Uterus (tissue), 3 donors: ENCODE measurements at regions not wholly inside any gene's neighbourhood (a gene's known extent, or its start where the extent isn't known, plus 50 kb on each side); places are given as distances from the start of the nearest gene placed in this dataset.

Source experiments
- DNase-seq, 2 donors: peaks; one replicate each; pipeline ENCODE4 v3.0.0-alpha.2; 2019 to 2020
- H3K27ac ChIP-seq, 2 donors: fragments of 200-600 bp; sonication (generic); 1 replicate in 1 of 2; 2 replicates in 1 of 2; pipeline ENCODE4 v1.5.1; 2016 to 2018
- H3K27me3 ChIP-seq, 2 donors: fragments of 200-600 bp; sonication (generic); one replicate each; pipeline ENCODE4 v1.5.1; 2018 to 2019; ENCODE audit warnings: control low read depth in 1 of 2
- H3K36me3 ChIP-seq, 2 donors: fragments of 200-600 bp; sonication (generic); one replicate each; pipeline ENCODE4 v1.5.1; 2019; ENCODE audit warnings: control low read depth in 1 of 2
- H3K4me1 ChIP-seq, 2 donors: fragments of 200-600 bp; sonication (generic); one replicate each; pipeline ENCODE4 v1.5.1; 2018 to 2019; ENCODE audit warnings: control low read depth in 1 of 2
- H3K4me3 ChIP-seq, 2 donors: fragments of 200-600 bp; sonication (generic); 1 replicate in 1 of 2; 2 replicates in 1 of 2; pipeline ENCODE4 v1.5.1; 2018 to 2019; ENCODE audit warnings: mild to moderate bottlenecking in 1 of 2
- H3K9me3 ChIP-seq, 2 donors: fragments of 200-600 bp; sonication (generic); one replicate each; pipeline ENCODE4 v1.5.1; 2019; ENCODE audit warnings: control low read depth in 1 of 2
- CTCF ChIP-seq, 4 experiments: fragments of 200-600 bp in 2 of 4; fragments of 450-650 bp in 2 of 4; sonication (generic) in 2 of 4; IDR thresholded peaks; one replicate each; pipeline ENCODE4 v1.5.1; 2016 to 2019; ENCODE audit warnings: antibody characterized with exemption in 4 of 4, mild to moderate bottlenecking in 2 of 4, moderate library complexity in 1 of 4
- POLR2A ChIP-seq, 2 donors: fragments of 450-650 bp; IDR thresholded peaks; one replicate each; pipeline ENCODE4 v1.6.1; 2016; ENCODE audit warnings: antibody characterized with exemption in 2 of 2, mild to moderate bottlenecking in 1 of 2, moderate library complexity in 1 of 2
- intact Hi-C: fragments of 100-400 bp; cut with DNase I; formaldehyde crosslinking; loops from one replicate; pipeline ENCODE4 v1.15.1; 2023; ENCODE audit warnings: low total_unique reads
- donor health status: DM: yes; HTN: yes; CAD: no.

- intact Hi-C loops: no loop called here
- DNase-seq: no peak
- no peaks in the 10 kb centered on the region for H3K27me3 ChIP-seq
- H3K36me3 ChIP-seq: no peaks in the 10 kb centered on the region
- no peaks in the 10 kb centered on the region for H3K9me3 ChIP-seq
- H3K4me3 ChIP-seq: no peak overlapping the region
- TF ChIP-seq CTCF (IDR thresholded peaks at IDR 0.05) (no peak), POLR2A (IDR thresholded peaks at IDR 0.05) (no peak)
- peaks cover 0 to 4% of the 10 kb centered on the region in 2 donors for H3K4me1 ChIP-seq
- H3K27ac ChIP-seq: no peak overlapping the region
These were observed 177.8 kb downstream of the INHBB start for GRCh38 chr2:120523766-120524165.

- no peak overlapping the region for H3K4me3 ChIP-seq
- no peak for DNase-seq
- no peaks in the 10 kb centered on the region for H3K27me3 ChIP-seq
- H3K27ac ChIP-seq: no peak overlapping the region
- intact Hi-C loops: no loop called here
- TF ChIP-seq POLR2A (IDR thresholded peaks at IDR 0.05) (no peak), CTCF (IDR thresholded peaks at IDR 0.05) (no peak)
- H3K36me3 ChIP-seq: no peaks in the 10 kb centered on the region
- H3K9me3 ChIP-seq: no peaks in the 10 kb centered on the region
- H3K4me1 ChIP-seq: peaks cover 0 to 4% of the 10 kb centered on the region in 2 donors
These were observed 178.2 kb downstream of the INHBB start for GRCh38 chr2:120524174-120524573.

DNA sequence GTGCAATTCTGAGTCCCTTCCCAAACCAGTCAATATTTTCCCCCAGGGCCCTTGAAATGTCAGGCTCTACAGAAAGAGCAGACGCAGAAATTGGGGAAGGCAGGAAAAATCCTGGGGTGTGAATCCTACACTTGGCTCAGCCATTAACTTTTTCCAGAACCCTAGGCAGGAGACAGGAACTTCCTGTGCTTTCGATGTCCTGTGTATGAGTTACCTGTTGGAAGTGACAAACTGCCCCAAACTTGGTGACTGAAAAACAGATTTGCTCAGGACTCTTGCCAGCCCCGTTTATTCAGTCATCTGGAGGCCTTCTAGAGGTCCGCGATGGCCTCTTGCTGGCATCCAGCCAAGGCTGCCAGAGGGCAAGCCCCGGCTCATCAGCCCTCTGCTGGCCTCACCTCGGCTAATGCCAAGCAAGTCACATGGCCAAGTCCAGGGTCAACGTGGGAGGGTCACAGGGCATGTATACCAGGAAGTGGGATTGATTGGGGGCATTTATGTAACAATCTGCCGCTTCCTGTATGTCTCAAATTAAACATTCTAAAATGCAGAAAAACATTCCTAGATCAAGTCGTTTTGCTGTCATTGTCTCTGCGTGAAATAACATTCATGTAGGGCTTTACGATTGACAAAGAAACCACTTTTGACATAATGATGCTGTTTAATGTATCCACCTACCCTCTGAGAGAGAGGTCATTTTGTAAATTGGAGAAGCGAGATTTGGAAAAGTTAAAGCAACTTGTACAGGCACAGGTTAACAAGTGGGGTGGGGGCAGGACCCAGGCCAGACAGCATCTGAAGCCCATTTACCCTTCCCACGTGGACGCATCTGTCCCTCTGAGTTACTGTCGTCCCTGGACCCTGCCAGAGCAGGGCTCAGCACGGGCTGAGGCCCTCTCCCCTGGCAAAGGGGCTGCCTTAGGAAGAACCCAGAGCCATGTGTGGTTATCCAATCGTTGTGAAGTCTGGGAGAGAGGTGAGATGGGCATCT, 179.4 kb downstream of the INHBB start:
- TF ChIP-seq CTCF (IDR thresholded peaks at IDR 0.05): no peak
- no peak for TF ChIP-seq POLR2A (IDR thresholded peaks at IDR 0.05)
- H3K27ac ChIP-seq: peak overlapping the region; percentile 30 to 37
- DNase-seq: peak; percentile 28 to 49
- H3K9me3 ChIP-seq: no peaks in the 10 kb centered on the region
- H3K36me3 ChIP-seq: no peaks in the 10 kb centered on the region
- intact Hi-C loops: no loop called here
- peaks cover 0 to 4% of the 10 kb centered on the region in 2 donors for H3K4me1 ChIP-seq
- H3K27me3 ChIP-seq: no peaks in the 10 kb centered on the region
- H3K4me3 ChIP-seq: no peak overlapping the region

GRCh38 chr2:120526047-120526562, 180.2 kb downstream of the INHBB start:
- Histone ChIP-seq H3K27me3 (no peaks in the 10 kb centered on the region), H3K27ac (peak overlapping the region; percentile 30 to 37), H3K4me1 (peaks cover 0 to 4% of the 10 kb centered on the region in 2 donors), H3K36me3 (no peaks in the 10 kb centered on the region), H3K9me3 (no peaks in the 10 kb centered on the region), H3K4me3 (no peak overlapping the region)
- intact Hi-C loops: no loop called here
- TF ChIP-seq POLR2A (IDR thresholded peaks at IDR 0.05): no peak
- no peak for TF ChIP-seq CTCF (IDR thresholded peaks at IDR 0.05)
- peak; percentile 27 to 52 for DNase-seq
